Mammary epithelial cell (primary cell): ENCODE measurements at regions not wholly inside any gene's neighbourhood (a gene's known extent, or its start where the extent isn't known, plus 50 kb on each side); places are given as distances from the start of the nearest gene placed in this dataset.

Source experiments
- EZH2 ChIP-seq: IDR thresholded peaks from 2 replicates; pipeline ENCODE4 v1.6.1; 2012; ENCODE audit warnings: low read length, inconsistent platforms, borderline replicate concordance
- TF ChIP-seq, protein P1 (sequence below), 2 donors: IDR thresholded peaks in 1 of 2; conservative IDR thresholded peaks in 1 of 2; 2 replicates each; pipeline ENCODE4 v1.5.1; 2011 to 2012; ENCODE audit warnings: inconsistent platforms in 2 of 2, low read length in 2 of 2, mild to moderate bottlenecking in 2 of 2, control low read depth in 1 of 2, low read depth in 1 of 2; ENCODE audit not compliant: insufficient read depth in 1 of 2; ENCODE audit errors: extremely low read depth in 1 of 2

DNA sequence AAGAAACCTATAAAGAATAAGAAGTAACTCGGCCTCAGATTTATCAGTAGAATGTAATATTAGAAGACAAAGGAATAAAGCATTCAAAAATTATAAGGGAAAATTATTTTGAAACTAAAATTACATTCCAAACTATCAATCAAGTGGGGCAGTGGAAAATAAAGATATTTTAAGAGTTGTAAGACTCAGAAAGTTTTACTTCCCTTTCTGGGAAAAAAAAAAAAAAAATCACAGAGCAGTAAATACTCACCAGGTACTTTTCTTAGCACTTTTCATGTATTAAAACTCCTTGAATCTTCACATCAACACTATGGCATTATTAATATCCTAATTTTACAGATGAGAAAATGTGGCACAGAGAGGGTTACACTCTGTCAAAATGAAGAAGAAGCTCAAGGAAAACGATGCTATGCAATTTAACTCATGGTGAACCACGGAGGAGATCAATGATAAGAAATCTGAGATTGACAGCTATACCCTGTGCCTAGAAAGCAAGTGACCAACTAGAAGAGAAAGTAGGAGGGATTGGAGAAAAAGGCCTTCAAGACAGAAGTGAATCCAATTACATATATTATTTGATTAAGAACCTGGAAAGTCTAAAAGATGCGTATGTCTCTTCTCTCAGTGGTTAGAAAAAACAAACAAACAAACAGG lies 238.9 kb upstream of the ID2 start:
- TF ChIP-seq, protein P1, sequence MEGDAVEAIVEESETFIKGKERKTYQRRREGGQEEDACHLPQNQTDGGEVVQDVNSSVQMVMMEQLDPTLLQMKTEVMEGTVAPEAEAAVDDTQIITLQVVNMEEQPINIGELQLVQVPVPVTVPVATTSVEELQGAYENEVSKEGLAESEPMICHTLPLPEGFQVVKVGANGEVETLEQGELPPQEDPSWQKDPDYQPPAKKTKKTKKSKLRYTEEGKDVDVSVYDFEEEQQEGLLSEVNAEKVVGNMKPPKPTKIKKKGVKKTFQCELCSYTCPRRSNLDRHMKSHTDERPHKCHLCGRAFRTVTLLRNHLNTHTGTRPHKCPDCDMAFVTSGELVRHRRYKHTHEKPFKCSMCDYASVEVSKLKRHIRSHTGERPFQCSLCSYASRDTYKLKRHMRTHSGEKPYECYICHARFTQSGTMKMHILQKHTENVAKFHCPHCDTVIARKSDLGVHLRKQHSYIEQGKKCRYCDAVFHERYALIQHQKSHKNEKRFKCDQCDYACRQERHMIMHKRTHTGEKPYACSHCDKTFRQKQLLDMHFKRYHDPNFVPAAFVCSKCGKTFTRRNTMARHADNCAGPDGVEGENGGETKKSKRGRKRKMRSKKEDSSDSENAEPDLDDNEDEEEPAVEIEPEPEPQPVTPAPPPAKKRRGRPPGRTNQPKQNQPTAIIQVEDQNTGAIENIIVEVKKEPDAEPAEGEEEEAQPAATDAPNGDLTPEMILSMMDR (conservative IDR thresholded peaks at IDR 0.05 in 1 of 2, IDR thresholded peaks at IDR 0.05 in 1 of 2; ENCODE audit: extremely low read depth in 1 of 2, insufficient read depth in 1 of 2, low read depth in 1 of 2, low read length in 2 of 2), result no peak
- no peak for TF ChIP-seq EZH2
